Activated naive CD8-positive, alpha-beta T cell treated with anti-CD3 and anti-CD28 coated beads for 36 hours (primary cell): ENCODE measurements at regions not wholly inside any gene's neighbourhood (a gene's known extent, or its start where the extent isn't known, plus 50 kb on each side); places are given as distances from the start of the nearest gene placed in this dataset.

Experiments used
- DNase-seq: peaks from one replicate; pipeline ENCODE4 v3.0.0; 2021
- H3K27ac Mint-ChIP-seq: one replicate; pipeline ENCODE4 v1.8.0; 2022; ENCODE audit warnings: mild to moderate bottlenecking, moderate library complexity, mixed read lengths
- H3K27me3 Mint-ChIP-seq: one replicate; pipeline ENCODE4 v1.8.0; 2022; ENCODE audit warnings: mild to moderate bottlenecking, mixed read lengths
- H3K36me3 Mint-ChIP-seq: one replicate; pipeline ENCODE4 v1.8.0; 2021; ENCODE audit warnings: mild to moderate bottlenecking, mixed read lengths
- H3K4me1 Mint-ChIP-seq: one replicate; pipeline ENCODE4 v1.8.0; 2021; ENCODE audit warnings: mixed read lengths
- H3K4me3 Mint-ChIP-seq: one replicate; pipeline ENCODE4 v1.8.0; 2022; ENCODE audit warnings: mild to moderate bottlenecking, moderate library complexity, mixed read lengths
- H3K9me3 Mint-ChIP-seq: one replicate; pipeline ENCODE4 v1.8.0; 2022; ENCODE audit warnings: mixed read lengths

- no peaks in the 10 kb centered on the region for H3K36me3 Mint-ChIP-seq
- peaks cover 12% of the 10 kb centered on the region for H3K27me3 Mint-ChIP-seq
- no peak overlapping the region for H3K27ac Mint-ChIP-seq
- peaks cover 11% of the 10 kb centered on the region for H3K4me1 Mint-ChIP-seq
- no peaks in the 10 kb centered on the region for H3K9me3 Mint-ChIP-seq
- no peak overlapping the region for H3K4me3 Mint-ChIP-seq
- DNase-seq: no peak
Measured at GRCh38 chr12:88303335-88303734, 161.2 kb downstream of the TMTC3 start.

DNA sequence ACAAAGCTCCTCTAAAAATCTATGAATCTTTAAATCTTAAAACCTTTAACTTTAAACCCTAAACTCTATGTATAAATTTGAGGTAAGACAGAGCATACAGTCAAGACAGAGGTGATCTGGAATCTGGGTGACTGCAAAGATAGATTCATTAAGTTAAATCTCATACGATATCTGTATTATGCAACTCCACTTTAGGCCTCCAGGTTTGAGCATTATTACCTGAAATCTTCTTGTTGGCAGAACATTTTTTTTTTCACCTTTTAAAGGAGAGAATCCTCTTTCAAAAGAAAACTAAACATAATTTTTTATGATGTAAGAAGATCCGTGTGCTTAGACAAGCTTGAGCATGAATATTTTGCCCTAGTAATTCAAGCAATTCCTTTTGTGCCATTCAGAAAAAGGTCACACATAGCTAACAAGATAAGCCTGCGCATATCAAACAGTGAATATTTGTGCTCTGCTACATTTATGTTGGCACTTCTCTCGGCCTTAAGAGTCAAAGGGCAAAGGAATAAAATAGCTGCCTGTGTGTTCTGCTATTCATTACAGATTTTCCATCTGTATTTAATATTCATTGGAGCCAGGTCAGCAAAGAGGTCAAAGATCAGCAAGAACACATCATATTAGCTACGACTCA, 163.3 kb downstream of the TMTC3 start:
- peaks cover 14% of the 10 kb centered on the region for H3K27me3 Mint-ChIP-seq
- H3K9me3 Mint-ChIP-seq: no peaks in the 10 kb centered on the region
- H3K4me3 Mint-ChIP-seq: no peak overlapping the region
- DNase-seq: no peak
- no peaks in the 10 kb centered on the region for H3K36me3 Mint-ChIP-seq
- H3K27ac Mint-ChIP-seq: no peak overlapping the region
- no peaks in the 10 kb centered on the region for H3K4me1 Mint-ChIP-seq

DNA sequence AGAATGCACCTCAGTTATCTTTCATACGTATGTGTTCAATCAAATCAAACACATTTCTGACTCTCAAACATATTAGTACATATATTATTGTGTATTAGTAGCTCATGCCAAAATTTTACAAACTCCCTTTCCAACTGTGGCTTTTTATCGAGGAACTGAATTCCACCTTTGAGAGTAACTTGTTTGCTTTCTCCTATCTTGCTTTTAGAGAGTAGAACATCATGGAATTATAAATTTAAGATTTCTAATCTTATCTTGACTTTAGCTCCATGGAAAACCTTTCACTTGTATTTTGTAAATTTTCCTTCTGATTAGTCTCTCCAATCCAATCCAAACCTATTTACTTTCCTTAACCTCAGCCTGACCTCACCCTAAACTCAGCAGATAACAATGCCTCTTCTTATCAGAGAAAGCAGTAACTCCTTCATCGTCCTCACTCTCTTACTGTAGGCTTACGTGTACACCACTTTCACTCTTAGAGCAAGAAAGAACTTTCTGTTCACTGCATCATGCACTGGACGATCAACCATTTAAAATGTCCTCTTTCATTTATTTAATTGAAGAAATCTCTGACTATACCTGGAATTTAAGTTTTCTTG, 164.5 kb downstream of the TMTC3 start:
- Mint-ChIP-seq H3K27ac (no peak overlapping the region), H3K4me1 (no peaks in the 10 kb centered on the region), H3K27me3 (peaks cover 14% of the 10 kb centered on the region), H3K36me3 (no peaks in the 10 kb centered on the region), H3K9me3 (no peaks in the 10 kb centered on the region), H3K4me3 (no peak overlapping the region)
- DNase-seq: no peak

DNA sequence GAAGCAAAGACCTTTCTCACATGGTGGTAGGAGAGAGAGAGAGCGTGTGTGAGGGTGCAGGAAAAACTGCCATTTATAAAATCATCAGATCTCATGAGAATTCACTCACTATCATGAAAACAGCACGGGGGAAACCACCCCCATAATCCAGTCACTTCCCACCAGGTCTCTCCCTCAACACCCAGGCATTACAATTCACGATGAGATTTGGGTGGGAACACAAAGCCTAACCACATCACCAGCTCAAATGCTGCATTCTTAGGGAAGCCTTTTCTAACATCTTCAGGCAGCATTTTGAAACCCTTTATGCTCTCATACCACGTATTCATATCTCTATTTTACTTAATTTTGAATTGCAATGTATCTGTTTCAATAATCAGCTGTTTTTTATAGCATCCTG, 165.9 kb downstream of the TMTC3 start:
- Mint-ChIP-seq H3K27ac (no peak overlapping the region), H3K4me1 (no peaks in the 10 kb centered on the region)

DNA sequence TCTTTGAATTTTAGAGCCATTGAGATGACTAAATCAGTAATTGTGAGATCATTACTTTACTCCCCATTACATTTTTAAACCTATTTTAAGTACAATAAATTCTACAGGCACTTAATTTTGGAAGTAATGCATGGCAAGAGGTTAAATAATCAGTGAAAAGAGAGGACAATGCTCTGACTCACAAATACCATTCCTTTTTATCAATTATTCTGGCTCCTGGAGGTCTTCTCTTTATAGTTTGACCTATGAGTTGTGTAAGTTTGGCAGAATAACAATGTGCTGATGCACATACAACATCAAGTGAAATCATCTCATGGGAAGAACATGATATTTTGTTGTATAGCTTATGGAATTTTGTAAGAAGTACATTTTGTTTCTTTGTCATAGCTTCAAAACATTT, 166.7 kb downstream of the TMTC3 start:
- Mint-ChIP-seq H3K36me3 (no peaks in the 10 kb centered on the region), H3K4me1 (no peaks in the 10 kb centered on the region), H3K27ac (no peak overlapping the region), H3K4me3 (no peak overlapping the region), H3K27me3 (peaks cover 10% of the 10 kb centered on the region), H3K9me3 (no peaks in the 10 kb centered on the region)
- DNase-seq: no peak

More for the DNA sequence above, 165.9 kb downstream of the TMTC3 start:
- Mint-ChIP-seq H3K4me3 (no peak overlapping the region), H3K36me3 (no peaks in the 10 kb centered on the region), H3K27me3 (peaks cover 10% of the 10 kb centered on the region), H3K9me3 (no peaks in the 10 kb centered on the region)
- no peak for DNase-seq

- Mint-ChIP-seq H3K4me3 (no peak overlapping the region), H3K9me3 (no peaks in the 10 kb centered on the region), H3K27ac (no peak overlapping the region), H3K27me3 (peaks cover 10% of the 10 kb centered on the region), H3K36me3 (no peaks in the 10 kb centered on the region), H3K4me1 (no peaks in the 10 kb centered on the region)
- no peak for DNase-seq
Measured at GRCh38 chr12:88309546-88309945, 167.4 kb downstream of the TMTC3 start.

DNA sequence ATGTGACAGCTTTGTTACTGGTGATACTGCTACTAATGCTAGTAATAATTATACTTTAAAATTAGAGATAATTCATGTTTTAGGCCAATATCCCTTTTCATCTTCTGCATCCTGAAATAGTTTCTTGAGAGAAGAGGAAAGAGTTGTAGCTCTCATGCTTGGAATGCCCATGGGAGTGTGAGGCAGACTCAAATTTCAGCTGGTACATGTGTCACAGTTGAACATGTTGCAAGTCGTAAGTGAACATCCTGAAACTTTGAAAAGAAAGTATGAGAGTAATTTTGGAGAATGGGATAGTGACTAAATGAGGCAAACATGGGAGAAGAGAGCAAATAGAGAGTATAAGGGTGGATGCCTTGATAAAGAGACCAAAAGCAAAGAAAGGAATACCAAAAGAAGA, 168.0 kb downstream of the TMTC3 start:
- no peaks in the 10 kb centered on the region for H3K9me3 Mint-ChIP-seq
- H3K27ac Mint-ChIP-seq: no peak overlapping the region
- peaks cover 10% of the 10 kb centered on the region for H3K27me3 Mint-ChIP-seq
- DNase-seq: no peak
- no peaks in the 10 kb centered on the region for H3K36me3 Mint-ChIP-seq
- no peak overlapping the region for H3K4me3 Mint-ChIP-seq
- H3K4me1 Mint-ChIP-seq: no peaks in the 10 kb centered on the region

- Mint-ChIP-seq H3K36me3 (no peaks in the 10 kb centered on the region), H3K9me3 (no peaks in the 10 kb centered on the region), H3K27me3 (peaks cover 10% of the 10 kb centered on the region), H3K27ac (no peak overlapping the region), H3K4me1 (no peaks in the 10 kb centered on the region), H3K4me3 (no peak overlapping the region)
- no peak for DNase-seq
Measured at GRCh38 chr12:88310666-88311065, 168.6 kb downstream of the TMTC3 start.

GRCh38 chr12:88313554-88313953, 171.4 kb downstream of the TMTC3 start:
- DNase-seq: no peak
- no peak overlapping the region for H3K27ac Mint-ChIP-seq
- no peaks in the 10 kb centered on the region for H3K4me1 Mint-ChIP-seq
- no peaks in the 10 kb centered on the region for H3K36me3 Mint-ChIP-seq
- no peaks in the 10 kb centered on the region for H3K9me3 Mint-ChIP-seq
- no peaks in the 10 kb centered on the region for H3K27me3 Mint-ChIP-seq
- no peak overlapping the region for H3K4me3 Mint-ChIP-seq

GRCh38 chr12:88314706-88315105, 172.6 kb downstream of the TMTC3 start:
- H3K9me3 Mint-ChIP-seq: no peaks in the 10 kb centered on the region
- no peaks in the 10 kb centered on the region for H3K27me3 Mint-ChIP-seq
- H3K4me1 Mint-ChIP-seq: no peaks in the 10 kb centered on the region
- H3K4me3 Mint-ChIP-seq: no peak overlapping the region
- DNase-seq: no peak
- no peaks in the 10 kb centered on the region for H3K36me3 Mint-ChIP-seq
- no peak overlapping the region for H3K27ac Mint-ChIP-seq

DNA sequence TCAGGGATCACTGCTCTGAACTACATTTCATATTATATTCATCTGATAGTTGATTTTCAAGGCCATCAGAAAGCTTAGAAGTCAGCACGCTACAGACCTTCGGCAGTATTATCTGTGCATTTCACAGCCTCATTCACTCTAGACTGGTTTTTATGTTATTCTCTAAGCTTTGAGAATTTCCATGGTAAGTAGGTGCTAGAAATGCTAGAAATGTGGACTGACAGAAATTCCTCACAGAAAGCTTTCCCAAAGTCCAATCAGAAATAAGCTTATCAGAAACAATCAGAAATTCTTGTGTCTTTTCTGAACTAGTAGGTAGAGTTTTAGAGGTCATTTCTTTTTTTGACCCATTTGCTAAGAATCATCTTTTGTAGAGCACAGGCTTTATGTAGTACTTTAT, 176.6 kb downstream of the TMTC3 start:
- Mint-ChIP-seq H3K27ac (no peak overlapping the region), H3K27me3 (no peaks in the 10 kb centered on the region), H3K4me3 (no peak overlapping the region), H3K4me1 (no peaks in the 10 kb centered on the region), H3K36me3 (no peaks in the 10 kb centered on the region), H3K9me3 (no peaks in the 10 kb centered on the region)
- no peak for DNase-seq

DNA sequence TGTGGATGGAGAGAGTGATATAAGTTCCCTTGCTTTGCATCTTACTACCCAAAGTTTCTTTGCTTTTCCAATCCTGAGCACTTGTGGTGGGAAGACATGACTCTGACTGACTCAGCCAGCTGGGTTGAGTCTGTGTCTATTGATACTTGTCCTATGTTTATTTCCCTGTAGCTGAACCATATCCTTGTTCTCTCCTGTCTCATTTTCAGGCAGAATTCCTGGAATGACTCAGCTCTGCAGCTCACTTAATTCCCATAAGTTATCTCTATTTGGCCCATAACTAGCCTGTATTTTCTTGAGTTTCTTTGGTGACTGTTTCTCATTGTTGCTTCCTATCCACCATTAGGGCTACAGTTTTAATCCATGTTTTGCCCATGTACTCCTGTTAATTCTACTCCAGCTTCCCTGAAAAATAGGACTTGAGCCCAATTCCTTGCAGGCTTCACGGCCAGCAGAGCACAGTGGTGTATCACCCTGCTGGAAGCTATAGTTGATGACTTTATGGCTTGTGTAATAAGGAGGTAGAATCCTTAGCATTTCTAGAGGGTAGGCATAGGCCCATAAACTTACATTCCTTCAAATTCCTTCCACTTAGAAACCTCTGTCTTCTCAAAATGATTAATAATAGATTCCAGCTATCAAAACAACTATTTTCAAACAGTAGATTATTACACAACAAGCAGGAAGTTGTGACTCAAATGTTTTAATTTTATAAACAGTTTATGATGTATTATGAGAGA, 183.1 kb downstream of the TMTC3 start:
- Mint-ChIP-seq H3K4me3 (no peak overlapping the region), H3K36me3 (no peaks in the 10 kb centered on the region), H3K27ac (no peak overlapping the region), H3K27me3 (no peaks in the 10 kb centered on the region), H3K4me1 (no peaks in the 10 kb centered on the region), H3K9me3 (no peaks in the 10 kb centered on the region)
- DNase-seq: no peak

GRCh38 chr12:88325816-88326189, 183.7 kb downstream of the TMTC3 start:
- H3K4me1 Mint-ChIP-seq: no peaks in the 10 kb centered on the region
- no peak overlapping the region for H3K4me3 Mint-ChIP-seq
- H3K27me3 Mint-ChIP-seq: no peaks in the 10 kb centered on the region
- no peaks in the 10 kb centered on the region for H3K36me3 Mint-ChIP-seq
- no peak for DNase-seq
- H3K9me3 Mint-ChIP-seq: no peaks in the 10 kb centered on the region
- H3K27ac Mint-ChIP-seq: no peak overlapping the region

DNA sequence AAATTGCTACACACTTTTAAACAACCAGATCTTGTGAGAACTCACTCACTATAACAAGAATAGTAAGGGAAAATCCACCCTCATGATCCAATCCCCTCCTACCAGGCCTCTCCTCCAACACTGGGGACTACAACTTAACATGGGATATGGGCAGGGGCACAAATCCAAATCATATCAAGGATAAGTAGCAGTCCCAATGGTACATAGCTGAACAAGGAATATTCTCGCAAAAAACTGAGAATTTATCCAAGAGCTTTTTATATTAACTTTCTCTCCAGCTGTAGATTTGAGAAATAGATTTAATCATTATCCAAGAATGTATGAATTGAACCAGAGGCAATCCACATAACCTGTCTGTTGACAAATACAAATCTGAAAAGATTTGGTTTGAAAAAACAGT, 185.2 kb downstream of the TMTC3 start:
- H3K4me1 Mint-ChIP-seq: no peaks in the 10 kb centered on the region
- no peak overlapping the region for H3K4me3 Mint-ChIP-seq
- H3K36me3 Mint-ChIP-seq: no peaks in the 10 kb centered on the region
- H3K27me3 Mint-ChIP-seq: no peaks in the 10 kb centered on the region
- DNase-seq: no peak
- H3K9me3 Mint-ChIP-seq: no peaks in the 10 kb centered on the region
- H3K27ac Mint-ChIP-seq: no peak overlapping the region

- H3K36me3 Mint-ChIP-seq: no peaks in the 10 kb centered on the region
- no peak for DNase-seq
- no peaks in the 10 kb centered on the region for H3K4me1 Mint-ChIP-seq
- no peaks in the 10 kb centered on the region for H3K27me3 Mint-ChIP-seq
- H3K9me3 Mint-ChIP-seq: no peaks in the 10 kb centered on the region
- H3K4me3 Mint-ChIP-seq: no peak overlapping the region
- H3K27ac Mint-ChIP-seq: no peak overlapping the region
Measured at GRCh38 chr12:88328090-88328489, 186.0 kb downstream of the TMTC3 start.

DNA sequence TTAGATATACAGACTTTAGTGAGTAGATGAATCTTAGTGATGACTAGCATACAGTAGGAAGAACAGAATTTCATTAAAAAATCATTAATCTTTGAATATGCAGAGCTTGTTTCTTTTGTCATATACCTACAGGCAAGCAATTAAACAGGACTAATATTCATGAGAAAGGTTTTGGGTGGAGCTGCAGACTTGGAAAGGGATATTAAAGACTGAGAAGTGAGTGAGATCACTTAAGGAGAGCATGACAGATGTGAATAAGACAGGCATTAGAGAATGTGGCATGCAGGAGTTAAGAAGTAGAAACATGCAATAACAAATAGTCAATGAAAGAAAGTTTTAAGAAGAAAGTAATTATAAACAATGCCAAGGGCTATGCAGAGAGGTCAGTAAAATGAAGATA, 187.7 kb downstream of the TMTC3 start:
- H3K36me3 Mint-ChIP-seq: no peaks in the 10 kb centered on the region
- H3K4me1 Mint-ChIP-seq: no peaks in the 10 kb centered on the region
- H3K4me3 Mint-ChIP-seq: no peak overlapping the region
- DNase-seq: no peak
- no peaks in the 10 kb centered on the region for H3K27me3 Mint-ChIP-seq
- no peak overlapping the region for H3K27ac Mint-ChIP-seq
- H3K9me3 Mint-ChIP-seq: no peaks in the 10 kb centered on the region
